GM12878 (cell line): ENCODE measurements at regions not wholly inside any gene's neighbourhood (a gene's known extent, or its start where the extent isn't known, plus 50 kb on each side); places are given as distances from the start of the nearest gene placed in this dataset.

ENCODE experiments used
- ATAC-seq: fragments of 200-7000 bp; cut with Tn5 transposase; 3 replicates; pipeline ENCODE4 v1.9.1; 2020; ENCODE audit warnings: mild to moderate bottlenecking, moderate library complexity
- BruUV-seq: library from RNA; stranded (reverse); fragments of 400-500 nt; replicated peaks from 2 replicates; lab custom pipeline; 2021; lab: Mats Ljungman, UMichigan
- CTCF ChIA-PET: fragments of 300-600 bp; sonication (Branson Sonifier 250); formaldehyde crosslinking; extraction: SDS; loops from one replicate; lab custom pipeline; 2021; ENCODE audit warnings: inconsistent platforms; lab: Yijun Ruan, JAX
- POLR2A ChIA-PET: fragments of 350-600 bp; formaldehyde crosslinking; extraction: SDS; loops from one replicate; lab custom pipeline; 2021; ENCODE audit warnings: inconsistent platforms; lab: Charles Lee
- RAD21 ChIA-PET: fragments of 300-600 bp; sonication (Branson Sonifier 250); formaldehyde crosslinking; loops from one replicate; lab custom pipeline; 2023; ENCODE audit warnings: antibody characterized with exemption; ENCODE audit not compliant: unreplicated experiment; lab: Charles Lee
- SMC1A ChIA-PET: fragments of 300-600 bp; sonication (Branson Sonifier 250); formaldehyde crosslinking; loops from one replicate; lab custom pipeline; 2023; ENCODE audit not compliant: unreplicated experiment, uncharacterized antibody; lab: Charles Lee
- DNase-seq: peaks from one replicate; pipeline ENCODE4 v3.0.0-alpha.2; 2011; ENCODE audit warnings: low read depth, low spot score
- FAIRE-seq: peaks from 3 replicates; lab custom pipeline; 2011; peaks lifted over from hg19 to GRCh38; lab: Jason Lieb, UNC
- H2AFZ ChIP-seq: 2 replicates; pipeline ENCODE4 v1.6.0; 2011; ENCODE audit warnings: low read depth, low read length, control low read depth; ENCODE audit not compliant: control insufficient read depth
- H3K27ac ChIP-seq: 2 replicates; pipeline ENCODE4 v1.5.1; 2011; ENCODE audit warnings: control low read depth; ENCODE audit not compliant: control insufficient read depth, insufficient read depth
- H3K27me3 ChIP-seq, 2 experiments: replicated peaks in 1 of 2; 2 replicates each; pipeline versions ENCODE4 v1.6.0 to v1.6.1; 2011; ENCODE audit warnings: low read length in 1 of 2; ENCODE audit not compliant: control insufficient read depth in 2 of 2, insufficient read depth in 2 of 2
- H3K36me3 ChIP-seq, 2 experiments: 2 replicates each; pipeline ENCODE4 v1.5.1; 2011; ENCODE audit warnings: low read length in 1 of 2; ENCODE audit not compliant: control insufficient read depth in 2 of 2, insufficient read depth in 2 of 2
- H3K4me1 ChIP-seq: 2 replicates; pipeline ENCODE4 v1.6.1; 2011; ENCODE audit warnings: mild to moderate bottlenecking, low read length, moderate library complexity, mixed read lengths; ENCODE audit not compliant: control insufficient read depth, insufficient read depth
- H3K4me2 ChIP-seq: 2 replicates; pipeline ENCODE4 v1.6.0; 2011; ENCODE audit warnings: control low read depth; ENCODE audit not compliant: control insufficient read depth, insufficient read depth
- H3K4me3 ChIP-seq: fragments of 200-600 bp; sonication (generic); 2 replicates; pipeline ENCODE4 v1.5.1; 2016
- H3K79me2 ChIP-seq: 2 replicates; pipeline ENCODE4 v1.6.0; 2011; ENCODE audit warnings: low read length; ENCODE audit not compliant: control insufficient read depth, insufficient read depth
- H3K9ac ChIP-seq: 2 replicates; pipeline ENCODE4 v1.8.0; 2011; ENCODE audit warnings: low read length, control low read depth, mixed read lengths; ENCODE audit not compliant: control insufficient read depth, insufficient read depth
- H3K9me3 ChIP-seq: replicated peaks from 3 replicates; pipeline ENCODE4 v1.5.1; 2011; ENCODE audit warnings: mild to moderate bottlenecking, low read length; ENCODE audit not compliant: control insufficient read depth, insufficient read depth
- H4K20me1 ChIP-seq: 2 replicates; pipeline ENCODE4 v1.6.0; 2011; ENCODE audit not compliant: control insufficient read depth, insufficient read depth
- CBX5 ChIP-seq: sonication (generic); IDR thresholded peaks from 2 replicates; pipeline ENCODE4 v1.6.1; 2016; ENCODE audit warnings: low read depth, moderate library complexity, mild to moderate bottlenecking, inconsistent platforms
- CTCF ChIP-seq, 3 experiments: IDR thresholded peaks in 2 of 3; conservative IDR thresholded peaks in 1 of 3; 2 replicates each; pipeline ENCODE4 v1.5.1; 2011; ENCODE audit warnings: low read depth in 3 of 3, low read length in 3 of 3, mild to moderate bottlenecking in 3 of 3, control low read depth in 2 of 3, moderate library complexity in 2 of 3, inconsistent platforms in 1 of 3, mixed read lengths in 1 of 3; ENCODE audit not compliant: control insufficient read depth in 2 of 3, insufficient read depth in 1 of 3; ENCODE audit errors: extremely low read depth in 1 of 3
- DPF2 ChIP-seq: fragments of 450-650 bp; IDR thresholded peaks from 2 replicates; pipeline ENCODE4 v1.6.1; 2017; ENCODE audit warnings: mild to moderate bottlenecking
- FOXK2 ChIP-seq: fragments of 450-650 bp; IDR thresholded peaks from 2 replicates; pipeline ENCODE4 v1.6.1; 2017; ENCODE audit warnings: mild to moderate bottlenecking, moderate library complexity
- HDAC2 ChIP-seq: fragments of 200-600 bp; sonication (generic); IDR thresholded peaks from 2 replicates; pipeline ENCODE4 v1.6.1; 2017
- JUNB ChIP-seq: IDR thresholded peaks from 2 replicates; pipeline ENCODE4 v1.6.1; 2016; ENCODE audit warnings: antibody characterized with exemption, mild to moderate bottlenecking
- MEF2B ChIP-seq: fragments of 450-650 bp; IDR thresholded peaks from 2 replicates; pipeline ENCODE4 v1.6.1; 2018; ENCODE audit warnings: mild to moderate bottlenecking, moderate library complexity; ENCODE audit not compliant: partially characterized antibody, poor library complexity, severe bottlenecking
- MYC ChIP-seq: IDR thresholded peaks from 2 replicates; pipeline ENCODE4 v1.6.1; 2011; ENCODE audit warnings: mild to moderate bottlenecking, low read length, moderate library complexity, inconsistent platforms; ENCODE audit not compliant: insufficient read depth, insufficient replicate concordance, insufficient read length, severe bottlenecking
- NKRF ChIP-seq: fragments of 450-650 bp; conservative IDR thresholded peaks from 2 replicates; pipeline ENCODE4 v1.6.1; 2017; ENCODE audit warnings: mild to moderate bottlenecking, moderate library complexity
- SPI1 ChIP-seq: IDR thresholded peaks from 2 replicates; pipeline ENCODE4 v1.6.1; 2011; ENCODE audit warnings: low read depth, mild to moderate bottlenecking, low read length, moderate library complexity, borderline replicate concordance; ENCODE audit not compliant: insufficient read depth
- TCF3 ChIP-seq: IDR thresholded peaks from 2 replicates; pipeline ENCODE4 v1.6.1; 2012; ENCODE audit warnings: low read depth, mild to moderate bottlenecking, low read length, borderline replicate concordance; ENCODE audit not compliant: insufficient read depth
- ZBTB33 ChIP-seq: fragments of 450-650 bp; IDR thresholded peaks from 2 replicates; pipeline ENCODE4 v1.6.1; 2017; ENCODE audit warnings: mild to moderate bottlenecking
- ZNF207 ChIP-seq: fragments of 450-650 bp; IDR thresholded peaks from 2 replicates; pipeline ENCODE4 v1.6.1; 2014; ENCODE audit warnings: antibody characterized with exemption, mild to moderate bottlenecking, borderline replicate concordance
- WGBS: methylation state at CpG from one replicate; pipeline ENCODE4 v1.1.6; 2016; ENCODE audit warnings: low lambda C conversion rate; ENCODE audit not compliant: insufficient replicate concordance, insufficient coverage; ENCODE audit errors: missing lambda C conversion rate; 5-methylcytosine and 5-hydroxymethylcytosine counted together
- in situ Hi-C: fragments of 300-500 bp; cut with MboI; formaldehyde crosslinking; loops from 9 replicates; pipeline ENCODE4 v1.14.3; 2018; ENCODE audit warnings: mixed read lengths
- intact Hi-C: fragments of 100-400 bp; cut with micrococcal nuclease; formaldehyde crosslinking; loops from one replicate; pipeline ENCODE4 v1.14.2; 2022; ENCODE audit not compliant: unreplicated experiment

- 20% methylated on average over 5 of the region's 5 CpGs for WGBS
- in situ Hi-C loops = no loop called here
- DNase-seq = no peak
- H3K27me3 ChIP-seq = no peaks in the 10 kb centered on the region
- ChIA-PET SMC1A (no interaction called here), CTCF (no interaction called here), RAD21 (no interaction called here), POLR2A (no interaction called here)
- intact Hi-C loops = no loop called here
- no peak overlapping the region for H3K4me2 ChIP-seq
- ATAC-seq = no peak
- H3K27ac ChIP-seq = no peak overlapping the region
- BruUV-seq = no TSS peak
- H3K79me2 ChIP-seq = no peaks in the 10 kb centered on the region
- TF ChIP-seq ZNF207 = no peak
- no peak for TF ChIP-seq CTCF (IDR thresholded peaks at IDR 0.05 in 2 of 3, conservative IDR thresholded peaks at IDR 0.05 in 1 of 3; ENCODE audit: control insufficient read depth in 2 of 3, extremely low read depth in 1 of 3, insufficient read depth in 1 of 3, low read depth in 3 of 3, low read length in 3 of 3)
- H3K9me3 ChIP-seq = no peaks in the 10 kb centered on the region; the same call in 2 of the 3 replicates
- H3K36me3 ChIP-seq = no peaks in the 10 kb centered on the region
- H3K9ac ChIP-seq = no peak overlapping the region
- no peaks in the 10 kb centered on the region for H4K20me1 ChIP-seq
- no peak overlapping the region for H2AFZ ChIP-seq
- H3K4me3 ChIP-seq = no peak overlapping the region
- H3K4me1 ChIP-seq = no peaks in the 10 kb centered on the region
- FAIRE-seq = no peak
Measured at GRCh38 chr12:60216226-60216625, 620.4 kb downstream of the SLC16A7 start.

GRCh38 chr12:60223242-60223641 lies 627.4 kb downstream of the SLC16A7 start:
- H3K4me1 ChIP-seq = no peaks in the 10 kb centered on the region
- in situ Hi-C loops = no loop called here
- no peak overlapping the region for H3K27ac ChIP-seq
- 19% methylated on average over 4 of the region's 4 CpGs for WGBS
- ChIA-PET RAD21 (no interaction called here), POLR2A (no interaction called here), CTCF (no interaction called here), SMC1A (no interaction called here)
- H3K36me3 ChIP-seq = no peaks in the 10 kb centered on the region
- DNase-seq = no peak
- no peak overlapping the region for H3K9ac ChIP-seq
- ATAC-seq = no peak
- no peaks in the 10 kb centered on the region; the same call in 2 of the 3 replicates for H3K9me3 ChIP-seq
- no peaks in the 10 kb centered on the region for H3K27me3 ChIP-seq
- no peak overlapping the region for H3K4me2 ChIP-seq
- FAIRE-seq = no peak
- BruUV-seq = no TSS peak
- no peaks in the 10 kb centered on the region for H3K79me2 ChIP-seq
- no peak overlapping the region for H2AFZ ChIP-seq
- H3K4me3 ChIP-seq = no peak overlapping the region
- no peaks in the 10 kb centered on the region for H4K20me1 ChIP-seq
- intact Hi-C loops = no loop called here
- TF ChIP-seq JUNB (no peak), HDAC2 (no peak), TCF3 (no peak), MYC (no peak), FOXK2 (no peak), SPI1 (no peak), ZBTB33 (no peak), DPF2 (no peak), CBX5 (no peak), NKRF (no peak), MEF2B (no peak)
- TF ChIP-seq, all 136 proteins: peak for 0
